IPS-18a (cell line): ENCODE measurements at regions not wholly inside any gene's neighbourhood (a gene's known extent, or its start where the extent isn't known, plus 50 kb on each side); places are given as distances from the start of the nearest gene placed in this dataset.

ENCODE experiments used
- H3K27ac ChIP-seq: one replicate; pipeline ENCODE4 v1.5.1; 2013; ENCODE audit warnings: low read length
- H3K27me3 ChIP-seq: one replicate; pipeline ENCODE4 v1.6.1; 2013; ENCODE audit warnings: mild to moderate bottlenecking, low read length; ENCODE audit not compliant: control insufficient read depth, insufficient read depth
- H3K36me3 ChIP-seq: one replicate; pipeline ENCODE4 v1.6.1; 2013; ENCODE audit warnings: low read depth, low read length; ENCODE audit not compliant: control insufficient read depth
- H3K4me1 ChIP-seq: one replicate; pipeline ENCODE4 v1.6.1; 2013; ENCODE audit warnings: low read depth, low read length; ENCODE audit not compliant: control insufficient read depth
- H3K4me3 ChIP-seq: one replicate; pipeline ENCODE4 v1.5.1; 2013; ENCODE audit warnings: low read length
- H3K9ac ChIP-seq: one replicate; pipeline ENCODE4 v1.6.1; 2013; ENCODE audit warnings: mild to moderate bottlenecking, low read length, moderate library complexity
- H3K9me3 ChIP-seq: one replicate; pipeline ENCODE4 v1.6.1; 2013; ENCODE audit warnings: low read depth, low read length; ENCODE audit not compliant: control insufficient read depth

DNA sequence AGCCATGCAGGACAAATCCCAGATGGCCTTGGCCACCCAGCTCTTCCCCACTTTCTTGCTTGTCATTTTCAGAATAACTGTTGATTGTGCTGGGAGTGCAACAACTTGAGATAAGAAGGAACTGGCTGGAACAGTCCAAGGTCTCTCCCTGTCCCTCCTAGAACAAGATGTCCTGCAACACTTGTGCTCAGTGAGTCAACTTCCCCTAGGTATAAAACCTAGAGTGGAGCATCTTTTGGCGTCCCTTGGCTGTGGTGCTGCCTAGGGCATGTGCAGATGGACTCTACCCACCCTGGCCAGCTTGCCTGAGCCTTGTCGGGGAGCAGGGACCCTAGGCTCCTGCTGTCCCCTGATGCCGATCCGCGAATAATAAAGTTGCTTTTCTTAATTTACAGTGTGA is 50.7 kb upstream of the SLC22A11 start:
- Histone ChIP-seq H3K27ac (no peak overlapping the region), H3K9me3 (no peaks in the 10 kb centered on the region), H3K4me3 (no peak overlapping the region), H3K36me3 (no peaks in the 10 kb centered on the region), H3K27me3 (peaks cover 18% of the 10 kb centered on the region), H3K9ac (no peak overlapping the region), H3K4me1 (no peaks in the 10 kb centered on the region)
